GM12878 (cell line): ENCODE measurements at regions not wholly inside any gene's neighbourhood (a gene's known extent, or its start where the extent isn't known, plus 50 kb on each side); places are given as distances from the start of the nearest gene placed in this dataset.

Source experiments
- ATAC-seq: fragments of 200-7000 bp; cut with Tn5 transposase; 3 replicates; pipeline ENCODE4 v1.9.1; 2020; ENCODE audit warnings: mild to moderate bottlenecking, moderate library complexity
- BruUV-seq: library from RNA; stranded (reverse); fragments of 400-500 nt; replicated peaks from 2 replicates; lab custom pipeline; 2021; lab: Mats Ljungman, UMichigan
- CTCF ChIA-PET: fragments of 300-600 bp; sonication (Branson Sonifier 250); formaldehyde crosslinking; extraction: SDS; loops from one replicate; lab custom pipeline; 2021; ENCODE audit warnings: inconsistent platforms; lab: Yijun Ruan, JAX
- POLR2A ChIA-PET: fragments of 350-600 bp; formaldehyde crosslinking; extraction: SDS; loops from one replicate; lab custom pipeline; 2021; ENCODE audit warnings: inconsistent platforms; lab: Charles Lee
- RAD21 ChIA-PET: fragments of 300-600 bp; sonication (Branson Sonifier 250); formaldehyde crosslinking; loops from one replicate; lab custom pipeline; 2023; ENCODE audit warnings: antibody characterized with exemption; ENCODE audit not compliant: unreplicated experiment; lab: Charles Lee
- SMC1A ChIA-PET: fragments of 300-600 bp; sonication (Branson Sonifier 250); formaldehyde crosslinking; loops from one replicate; lab custom pipeline; 2023; ENCODE audit not compliant: unreplicated experiment, uncharacterized antibody; lab: Charles Lee
- DNase-seq: peaks from one replicate; pipeline ENCODE4 v3.0.0-alpha.2; 2011; ENCODE audit warnings: low read depth, low spot score
- FAIRE-seq: peaks from 3 replicates; lab custom pipeline; 2011; peaks lifted over from hg19 to GRCh38; lab: Jason Lieb, UNC
- H2AFZ ChIP-seq: 2 replicates; pipeline ENCODE4 v1.6.0; 2011; ENCODE audit warnings: low read depth, low read length, control low read depth; ENCODE audit not compliant: control insufficient read depth
- H3K27ac ChIP-seq: 2 replicates; pipeline ENCODE4 v1.5.1; 2011; ENCODE audit warnings: control low read depth; ENCODE audit not compliant: control insufficient read depth, insufficient read depth
- H3K27me3 ChIP-seq, 2 experiments: replicated peaks in 1 of 2; 2 replicates each; pipeline versions ENCODE4 v1.6.0 to v1.6.1; 2011; ENCODE audit warnings: low read length in 1 of 2; ENCODE audit not compliant: control insufficient read depth in 2 of 2, insufficient read depth in 2 of 2
- H3K36me3 ChIP-seq, 2 experiments: 2 replicates each; pipeline ENCODE4 v1.5.1; 2011; ENCODE audit warnings: low read length in 1 of 2; ENCODE audit not compliant: control insufficient read depth in 2 of 2, insufficient read depth in 2 of 2
- H3K4me1 ChIP-seq: 2 replicates; pipeline ENCODE4 v1.6.1; 2011; ENCODE audit warnings: mild to moderate bottlenecking, low read length, moderate library complexity, mixed read lengths; ENCODE audit not compliant: control insufficient read depth, insufficient read depth
- H3K4me2 ChIP-seq: 2 replicates; pipeline ENCODE4 v1.6.0; 2011; ENCODE audit warnings: control low read depth; ENCODE audit not compliant: control insufficient read depth, insufficient read depth
- H3K4me3 ChIP-seq: fragments of 200-600 bp; sonication (generic); 2 replicates; pipeline ENCODE4 v1.5.1; 2016
- H3K79me2 ChIP-seq: 2 replicates; pipeline ENCODE4 v1.6.0; 2011; ENCODE audit warnings: low read length; ENCODE audit not compliant: control insufficient read depth, insufficient read depth
- H3K9ac ChIP-seq: 2 replicates; pipeline ENCODE4 v1.8.0; 2011; ENCODE audit warnings: low read length, control low read depth, mixed read lengths; ENCODE audit not compliant: control insufficient read depth, insufficient read depth
- H3K9me3 ChIP-seq: replicated peaks from 3 replicates; pipeline ENCODE4 v1.5.1; 2011; ENCODE audit warnings: mild to moderate bottlenecking, low read length; ENCODE audit not compliant: control insufficient read depth, insufficient read depth
- H4K20me1 ChIP-seq: 2 replicates; pipeline ENCODE4 v1.6.0; 2011; ENCODE audit not compliant: control insufficient read depth, insufficient read depth
- BHLHE40 ChIP-seq, 2 experiments: fragments of 450-650 bp in 1 of 2; IDR thresholded peaks; 2 replicates each; pipeline ENCODE4 v1.6.1; 2011 to 2017; ENCODE audit warnings: low read depth in 2 of 2, borderline replicate concordance in 1 of 2, improper control_type of control experiment in 1 of 2, low read length in 1 of 2, mild to moderate bottlenecking in 1 of 2
- CHD4 ChIP-seq: fragments of 200-600 bp; sonication (generic); IDR thresholded peaks from 2 replicates; pipeline ENCODE4 v1.6.1; 2016; ENCODE audit warnings: mild to moderate bottlenecking
- RUNX3 ChIP-seq: IDR thresholded peaks from 2 replicates; pipeline ENCODE4 v1.6.1; 2012; ENCODE audit warnings: low read length, inconsistent platforms
- SMAD1 ChIP-seq: fragments of 450-650 bp; IDR thresholded peaks from 2 replicates; pipeline ENCODE4 v1.6.1; 2018; ENCODE audit warnings: mild to moderate bottlenecking, low read depth; ENCODE audit not compliant: partially characterized antibody
- TAF1 ChIP-seq: IDR thresholded peaks from 2 replicates; pipeline ENCODE4 v1.6.1; 2011; ENCODE audit warnings: mild to moderate bottlenecking, low read depth, low read length, borderline replicate concordance
- ZNF274 ChIP-seq: IDR thresholded peaks from one replicate; pipeline ENCODE4 v1.8.0; 2011; ENCODE audit not compliant: insufficient read length, insufficient read depth
- WGBS: methylation state at CpG from one replicate; pipeline ENCODE4 v1.1.6; 2016; ENCODE audit warnings: low lambda C conversion rate; ENCODE audit not compliant: insufficient replicate concordance, insufficient coverage; ENCODE audit errors: missing lambda C conversion rate; 5-methylcytosine and 5-hydroxymethylcytosine counted together
- in situ Hi-C: fragments of 300-500 bp; cut with MboI; formaldehyde crosslinking; loops from 9 replicates; pipeline ENCODE4 v1.14.3; 2018; ENCODE audit warnings: mixed read lengths
- intact Hi-C: fragments of 100-400 bp; cut with micrococcal nuclease; formaldehyde crosslinking; loops from one replicate; pipeline ENCODE4 v1.14.2; 2022; ENCODE audit not compliant: unreplicated experiment

DNA sequence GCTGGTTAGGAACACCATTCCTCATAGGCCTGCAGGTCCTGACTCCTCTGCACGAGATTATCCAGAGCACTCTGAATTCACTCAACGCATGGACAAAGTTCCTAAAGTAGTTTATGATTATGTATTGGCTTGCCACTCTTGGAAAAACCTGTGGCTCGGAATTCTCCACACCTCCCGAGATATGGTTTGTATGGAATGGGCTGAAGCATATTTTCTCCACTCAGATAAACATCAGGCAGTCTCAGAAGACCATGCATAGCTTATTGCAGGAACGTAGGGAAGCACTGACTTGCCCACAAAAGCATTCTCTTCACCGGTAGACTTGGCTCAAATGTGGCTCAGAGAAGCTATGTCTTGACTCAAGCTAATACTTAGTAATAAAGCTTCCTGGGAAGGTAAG, 338.6 kb upstream of the NFE2L3 start:
- ChIA-PET RAD21 (no interaction called here), SMC1A (no interaction called here), POLR2A (no interaction called here), CTCF (no interaction called here)
- peaks cover 2 to 3% of the 10 kb centered on the region in 2 experiments; a peak in 2 of 4 replicates for H3K27me3 ChIP-seq
- in situ Hi-C loops, result no loop called here
- H3K36me3 ChIP-seq, result no peaks in the 10 kb centered on the region
- H4K20me1 ChIP-seq, result no peaks in the 10 kb centered on the region
- TF ChIP-seq CHD4 (no peak), TAF1 (no peak), SMAD1 (no peak), BHLHE40 (IDR thresholded peaks at IDR 0.05; ENCODE audit: borderline replicate concordance in 1 of 2, low read depth in 2 of 2, low read length in 1 of 2) (no peak)
- H3K4me3 ChIP-seq, result no peak overlapping the region
- intact Hi-C loops, result no loop called here
- H3K4me2 ChIP-seq, result no peak overlapping the region
- H3K9ac ChIP-seq, result no peak overlapping the region
- no peak for ATAC-seq
- no peaks in the 10 kb centered on the region for H3K9me3 ChIP-seq
- no peak overlapping the region for H2AFZ ChIP-seq
- FAIRE-seq, result no peak
- BruUV-seq, result no TSS peak
- no peaks in the 10 kb centered on the region for H3K4me1 ChIP-seq
- no peak overlapping the region for H3K27ac ChIP-seq
- WGBS, result 19% methylated on average over 6 of the region's 6 CpGs
- DNase-seq, result no peak
- no peaks in the 10 kb centered on the region for H3K79me2 ChIP-seq

DNA sequence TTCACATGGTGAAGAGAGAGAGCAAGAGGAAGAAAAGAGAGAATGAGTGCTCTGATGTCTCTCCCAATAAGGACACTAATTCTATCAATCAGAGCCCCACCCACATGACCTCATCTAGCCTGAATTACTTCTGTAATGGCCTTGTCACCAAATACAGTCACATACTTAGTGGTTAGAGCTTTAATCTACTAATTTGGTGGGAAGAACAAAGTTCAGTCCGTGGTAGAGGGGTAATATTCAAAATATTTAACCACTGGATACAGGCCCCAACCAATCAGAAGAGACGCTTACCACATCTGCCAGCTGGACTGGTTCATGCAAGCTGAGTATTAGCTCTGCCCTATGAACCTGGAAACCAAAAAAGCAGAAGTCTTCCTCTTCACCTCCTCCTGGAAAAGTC, 336.3 kb upstream of the NFE2L3 start:
- Histone ChIP-seq H3K27me3 (peaks cover 2 to 3% of the 10 kb centered on the region in 2 experiments; a peak in 2 of 4 replicates), H2AFZ (no peak overlapping the region), H3K4me3 (no peak overlapping the region), H3K27ac (no peak overlapping the region), H3K79me2 (no peaks in the 10 kb centered on the region), H4K20me1 (no peaks in the 10 kb centered on the region), H3K9me3 (no peaks in the 10 kb centered on the region), H3K4me1 (no peaks in the 10 kb centered on the region), H3K4me2 (no peak overlapping the region), H3K9ac (no peak overlapping the region), H3K36me3 (no peaks in the 10 kb centered on the region)
- ChIA-PET RAD21 (no interaction called here), SMC1A (no interaction called here), POLR2A (no interaction called here), CTCF (no interaction called here)
- DNase-seq (no peak), FAIRE-seq (no peak), ATAC-seq (no peak)
- BruUV-seq, result no TSS peak
- in situ Hi-C loops, result no loop called here
- TF ChIP-seq RUNX3 (no peak), ZNF274 (no peak)
- intact Hi-C loops, result no loop called here
- WGBS, result 14% methylated on average over 2 of the region's 2 CpGs
